ENCODE measurements at regions not wholly inside any gene's neighbourhood (a gene's known extent, or its start where the extent isn't known, plus 50 kb on each side); places are given as distances from the start of the nearest gene placed in this dataset.

DNA sequence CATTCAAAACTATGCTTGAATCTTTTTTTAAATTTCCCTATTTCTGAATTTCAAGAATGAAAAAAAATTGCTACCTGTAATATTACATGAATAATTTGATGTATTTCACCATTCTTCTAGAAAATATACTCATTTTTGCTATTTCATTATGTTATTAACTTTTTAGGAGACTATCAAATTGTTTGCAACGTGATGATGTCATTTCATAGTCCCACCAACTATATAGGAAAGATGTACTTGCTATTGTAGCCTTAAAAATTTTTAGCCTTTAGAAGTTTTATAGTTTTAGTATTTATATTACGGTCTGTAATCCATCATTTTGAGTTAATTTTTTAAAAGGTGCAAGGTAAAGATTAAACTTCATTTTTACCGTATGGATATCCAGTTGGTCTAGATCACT is 81.4 kb upstream of the AHI1 start:
- intact Hi-C loops (cut with DNase I; ENCODE audit: low total_unique reads) = no loop called here
- no peak overlapping the region for H3K27ac ChIP-seq
- TF ChIP-seq POLR2A (IDR thresholded peaks at IDR 0.05) = no peak
- TF ChIP-seq, protein P1, sequence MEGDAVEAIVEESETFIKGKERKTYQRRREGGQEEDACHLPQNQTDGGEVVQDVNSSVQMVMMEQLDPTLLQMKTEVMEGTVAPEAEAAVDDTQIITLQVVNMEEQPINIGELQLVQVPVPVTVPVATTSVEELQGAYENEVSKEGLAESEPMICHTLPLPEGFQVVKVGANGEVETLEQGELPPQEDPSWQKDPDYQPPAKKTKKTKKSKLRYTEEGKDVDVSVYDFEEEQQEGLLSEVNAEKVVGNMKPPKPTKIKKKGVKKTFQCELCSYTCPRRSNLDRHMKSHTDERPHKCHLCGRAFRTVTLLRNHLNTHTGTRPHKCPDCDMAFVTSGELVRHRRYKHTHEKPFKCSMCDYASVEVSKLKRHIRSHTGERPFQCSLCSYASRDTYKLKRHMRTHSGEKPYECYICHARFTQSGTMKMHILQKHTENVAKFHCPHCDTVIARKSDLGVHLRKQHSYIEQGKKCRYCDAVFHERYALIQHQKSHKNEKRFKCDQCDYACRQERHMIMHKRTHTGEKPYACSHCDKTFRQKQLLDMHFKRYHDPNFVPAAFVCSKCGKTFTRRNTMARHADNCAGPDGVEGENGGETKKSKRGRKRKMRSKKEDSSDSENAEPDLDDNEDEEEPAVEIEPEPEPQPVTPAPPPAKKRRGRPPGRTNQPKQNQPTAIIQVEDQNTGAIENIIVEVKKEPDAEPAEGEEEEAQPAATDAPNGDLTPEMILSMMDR (IDR thresholded peaks at IDR 0.05) = no peak

DNA sequence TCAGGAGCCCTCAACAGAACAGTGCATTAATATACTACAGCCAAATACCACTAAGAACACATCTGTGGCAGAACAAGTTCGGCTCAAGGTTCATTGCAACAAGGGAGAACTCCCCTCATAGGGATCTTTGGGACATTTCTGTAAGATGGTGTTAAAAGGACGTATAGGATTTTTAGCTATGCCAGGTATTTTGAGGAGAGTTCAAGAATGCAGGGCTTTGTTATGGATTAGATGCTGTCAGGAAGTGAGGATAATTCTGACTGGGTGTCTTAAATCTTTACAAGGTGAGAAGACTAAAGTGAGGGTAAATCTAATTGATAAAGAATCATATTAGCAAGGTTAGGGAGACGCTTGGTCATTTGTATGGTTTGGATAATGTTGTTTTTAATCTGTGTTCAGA is 83.7 kb upstream of the AHI1 start:
- no peak overlapping the region for H3K4me3 ChIP-seq
- no peaks in the 10 kb centered on the region for H3K4me1 ChIP-seq
- no peak overlapping the region for H3K27ac ChIP-seq
- no peak for DNase-seq
- no peaks in the 10 kb centered on the region for H3K27me3 ChIP-seq
- intact Hi-C loops (cut with DNase I; ENCODE audit: low total_unique reads) = no loop called here
- H3K9me3 ChIP-seq = no peaks in the 10 kb centered on the region
- no peaks in the 10 kb centered on the region for H3K36me3 ChIP-seq
- no peak for TF ChIP-seq POLR2A (IDR thresholded peaks at IDR 0.05)
- TF ChIP-seq, protein P1 (IDR thresholded peaks at IDR 0.05) = no peak

More for the DNA sequence above, 81.4 kb upstream of the AHI1 start:
- H3K36me3 ChIP-seq = no peaks in the 10 kb centered on the region
- no peak overlapping the region for H3K4me3 ChIP-seq
- no peaks in the 10 kb centered on the region for H3K9me3 ChIP-seq
- H3K27me3 ChIP-seq = no peaks in the 10 kb centered on the region
- DNase-seq = no peak
- H3K4me1 ChIP-seq = no peaks in the 10 kb centered on the region

DNA sequence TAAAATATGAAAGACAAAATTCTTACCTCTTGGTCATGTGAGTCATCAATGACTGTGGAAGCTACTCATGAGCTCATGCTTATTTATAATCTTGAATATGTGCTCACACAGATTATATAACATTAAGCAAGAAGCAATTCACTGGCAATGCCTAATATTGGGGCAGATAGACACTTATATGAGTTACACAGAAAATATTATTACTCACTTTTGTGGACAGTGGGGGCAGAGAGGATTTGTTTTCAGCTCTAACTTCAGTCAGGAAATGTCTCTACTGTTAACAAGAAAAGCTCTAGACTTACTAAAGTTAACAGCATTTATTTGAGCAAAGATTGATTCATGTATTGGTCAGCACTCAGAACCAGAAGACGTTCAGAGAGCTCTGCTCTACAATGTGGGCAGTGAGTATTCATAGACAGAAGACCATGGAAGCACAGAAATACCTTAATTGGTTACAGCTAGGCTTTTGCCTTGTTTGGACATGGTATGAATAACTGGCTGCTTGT is 85.8 kb upstream of the AHI1 start:
- Histone ChIP-seq H3K36me3 (no peaks in the 10 kb centered on the region), H3K27ac (no peak overlapping the region), H3K4me3 (no peak overlapping the region), H3K27me3 (no peaks in the 10 kb centered on the region), H3K9me3 (no peaks in the 10 kb centered on the region), H3K4me1 (no peaks in the 10 kb centered on the region)
- DNase-seq = no peak
- no peak for TF ChIP-seq POLR2A (IDR thresholded peaks at IDR 0.05)
- TF ChIP-seq, protein P1 (IDR thresholded peaks at IDR 0.05) = no peak
- intact Hi-C loops (cut with DNase I; ENCODE audit: low total_unique reads) = no loop called here

DNA sequence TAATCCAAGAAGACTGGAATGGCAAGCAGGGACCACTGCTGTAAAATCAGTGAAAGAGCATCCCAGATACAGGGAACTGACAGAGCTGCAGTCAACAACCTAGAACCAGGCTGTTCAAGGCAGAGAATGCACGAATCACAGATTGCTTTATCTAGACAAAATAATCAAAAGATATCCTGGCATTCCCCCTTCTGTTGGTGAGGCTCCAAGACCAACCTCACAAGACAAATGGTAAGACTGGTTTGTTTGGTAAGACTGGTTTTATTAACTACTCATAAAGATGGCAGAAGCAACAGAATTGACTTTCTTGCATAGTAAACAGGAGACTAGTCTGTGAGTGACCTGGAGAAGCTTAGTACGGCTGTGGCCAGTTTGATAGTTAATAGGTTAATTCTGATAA is 88.8 kb upstream of the AHI1 start:
- no peaks in the 10 kb centered on the region for H3K9me3 ChIP-seq
- H3K27me3 ChIP-seq = no peaks in the 10 kb centered on the region
- intact Hi-C loops (cut with DNase I; ENCODE audit: low total_unique reads) = no loop called here
- no peaks in the 10 kb centered on the region for H3K4me1 ChIP-seq
- no peak for DNase-seq
- TF ChIP-seq, protein P1 (IDR thresholded peaks at IDR 0.05) = no peak
- TF ChIP-seq POLR2A (IDR thresholded peaks at IDR 0.05) = no peak
- H3K27ac ChIP-seq = no peak overlapping the region
- H3K36me3 ChIP-seq = no peaks in the 10 kb centered on the region
- H3K4me3 ChIP-seq = no peak overlapping the region

DNA sequence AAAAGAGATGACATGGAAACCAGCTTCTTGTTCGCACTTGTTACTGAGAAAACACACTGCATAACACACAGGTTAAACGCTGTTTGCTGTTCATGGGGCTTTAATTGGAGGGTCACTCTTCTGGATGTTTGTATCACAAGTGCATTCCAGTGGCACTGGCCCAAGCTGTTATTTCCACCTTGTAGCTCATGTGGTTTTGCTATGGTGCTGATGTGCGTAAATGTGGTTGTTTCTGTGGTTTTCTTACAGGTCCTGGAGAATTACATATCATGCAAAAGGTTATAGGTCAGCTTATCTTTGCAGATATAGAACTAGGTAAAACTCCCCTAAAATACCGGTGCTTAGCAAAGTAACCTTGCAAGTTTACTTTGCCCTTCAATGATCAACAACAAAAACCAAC is 89.3 kb upstream of the AHI1 start:
- H3K4me3 ChIP-seq = no peak overlapping the region

More for the DNA sequence above, 89.3 kb upstream of the AHI1 start:
- no peaks in the 10 kb centered on the region for H3K4me1 ChIP-seq
- no peak for TF ChIP-seq POLR2A (IDR thresholded peaks at IDR 0.05)
- TF ChIP-seq, protein P1 (IDR thresholded peaks at IDR 0.05) = no peak
- H3K27me3 ChIP-seq = no peaks in the 10 kb centered on the region
- no peak overlapping the region for H3K27ac ChIP-seq
- no peak for DNase-seq
- intact Hi-C loops (cut with DNase I; ENCODE audit: low total_unique reads) = no loop called here
- H3K9me3 ChIP-seq = no peaks in the 10 kb centered on the region
- H3K36me3 ChIP-seq = no peaks in the 10 kb centered on the region
